ENCODE measurements at regions not wholly inside any gene's neighbourhood (a gene's known extent, or its start where the extent isn't known, plus 50 kb on each side); places are given as distances from the start of the nearest gene placed in this dataset.

- Mint-ChIP-seq H3K27me3 (ENCODE audit: low read depth) (no peaks in the 10 kb centered on the region), H3K4me1 (no peaks in the 10 kb centered on the region), H3K27ac (no peak overlapping the region), H3K36me3 (ENCODE audit: insufficient read depth in 1 of 3, low read depth in 3 of 3) (no peaks in the 10 kb centered on the region), H3K9me3 (0 out of 5 replicates have a peak, but pooled peaks cover 0 to 3% of the 10 kb centered on the region in 2 experiments), H3K4me3 (no peak overlapping the region)
- no peaks in the 10 kb centered on the region for H3K79me2 ChIP-seq (ENCODE audit: insufficient read depth, low read length)
- H3K9me3 ChIP-seq (ENCODE audit: control insufficient read depth, low read depth, low read length), result no peaks in the 10 kb centered on the region
- no peak overlapping the region for H2BK12ac ChIP-seq (ENCODE audit: insufficient read length, low read depth, low read length)
- H3K4me1 ChIP-seq (ENCODE audit: insufficient read depth, low read length), result no peaks in the 10 kb centered on the region
- no peak overlapping the region for H4K5ac ChIP-seq (ENCODE audit: insufficient read length, low read depth, low read length)
- H3K4ac ChIP-seq (ENCODE audit: low read depth, low read length), result no peak overlapping the region
- no peak overlapping the region for H3K27ac ChIP-seq (ENCODE audit: insufficient read length, low read depth, low read length)
- H3K9ac ChIP-seq (ENCODE audit: extremely low read depth, insufficient read length, low read length), result no peak overlapping the region
- no peak overlapping the region for H2AK5ac ChIP-seq (ENCODE audit: insufficient read length, low read length)
- H3K79me1 ChIP-seq (ENCODE audit: insufficient read depth, low read depth, low read length, poor library complexity, severe bottlenecking), result no peaks in the 10 kb centered on the region
- H3K14ac ChIP-seq (ENCODE audit: insufficient read depth, low read length), result no peak overlapping the region
- no peak overlapping the region for H2BK20ac ChIP-seq (ENCODE audit: low read depth, low read length, poor library complexity, severe bottlenecking)
- H3K18ac ChIP-seq (ENCODE audit: insufficient read length, low read depth, low read length), result no peak overlapping the region
- H4K91ac ChIP-seq (ENCODE audit: insufficient read length, low read depth, low read length), result no peak overlapping the region
- H3K23ac ChIP-seq (ENCODE audit: insufficient read length, low read depth, low read length), result no peak overlapping the region
- H2AFZ ChIP-seq (ENCODE audit: low read length), result no peak overlapping the region
- H4K20me1 ChIP-seq (ENCODE audit: control insufficient read depth, insufficient read depth, insufficient read length), result no peaks in the 10 kb centered on the region
- no peaks in the 10 kb centered on the region for H3K27me3 ChIP-seq (ENCODE audit: insufficient read depth, low read length)
- H4K8ac ChIP-seq (replicated peaks; ENCODE audit: insufficient read length, low read depth, low read length), result no peak overlapping the region
- no peak overlapping the region for H2BK15ac ChIP-seq (ENCODE audit: low read depth, low read length)
- no peaks in the 10 kb centered on the region for H3K23me2 ChIP-seq (ENCODE audit: insufficient read length, low read depth, low read length, poor library complexity, severe bottlenecking)
- no peak overlapping the region for H2BK120ac ChIP-seq (ENCODE audit: low read depth, low read length, poor library complexity, severe bottlenecking)
- no peak overlapping the region for H3T11ph ChIP-seq (ENCODE audit: low read length)
- no peak overlapping the region for H3K4me2 ChIP-seq (ENCODE audit: insufficient read depth, insufficient read length, low read length)
- no peak overlapping the region for H2BK5ac ChIP-seq (ENCODE audit: insufficient read length, low read length)
- DNase-seq, result no peak
- no peak for TF ChIP-seq CTCF (conservative IDR thresholded peaks at IDR 0.05)
- H3K56ac ChIP-seq (ENCODE audit: insufficient read length, low read depth, low read length), result no peak overlapping the region
Observed at GRCh38 chr5:30063503-30063902, 1130.0 kb upstream of the CDH6 start.

Data from H9 (cell line).